AG04449 (cell line): ENCODE measurements at regions not wholly inside any gene's neighbourhood (a gene's known extent, or its start where the extent isn't known, plus 50 kb on each side); places are given as distances from the start of the nearest gene placed in this dataset.

ENCODE experiments used
- CTCF ChIA-PET: fragments of 350-600 bp; formaldehyde crosslinking; extraction: SDS; loops from one replicate; lab custom pipeline; 2021; ENCODE audit warnings: antibody characterized with exemption; lab: Yijun Ruan, JAX
- POLR2A ChIA-PET: fragments of 400-600, 350-600 bp; formaldehyde crosslinking; extraction: SDS; loops from one replicate; lab custom pipeline; 2020; ENCODE audit warnings: antibody characterized with exemption, inconsistent platforms; lab: Yijun Ruan, JAX
- DNase-seq: peaks from one replicate; pipeline ENCODE4 v3.0.0-alpha.2; 2010; ENCODE audit warnings: low read depth, low spot score
- H3K4me3 ChIP-seq: 2 replicates; pipeline ENCODE4 v1.5.1; 2011; ENCODE audit warnings: low read depth, mild to moderate bottlenecking, control low read depth, low read length
- TF ChIP-seq, protein P1 (sequence below): IDR thresholded peaks from one replicate; pipeline ENCODE4 v1.5.1; 2011; ENCODE audit warnings: mild to moderate bottlenecking, moderate library complexity, low read length, control low read depth, inconsistent platforms; ENCODE audit not compliant: insufficient read depth; ENCODE audit errors: missing control alignments

DNA sequence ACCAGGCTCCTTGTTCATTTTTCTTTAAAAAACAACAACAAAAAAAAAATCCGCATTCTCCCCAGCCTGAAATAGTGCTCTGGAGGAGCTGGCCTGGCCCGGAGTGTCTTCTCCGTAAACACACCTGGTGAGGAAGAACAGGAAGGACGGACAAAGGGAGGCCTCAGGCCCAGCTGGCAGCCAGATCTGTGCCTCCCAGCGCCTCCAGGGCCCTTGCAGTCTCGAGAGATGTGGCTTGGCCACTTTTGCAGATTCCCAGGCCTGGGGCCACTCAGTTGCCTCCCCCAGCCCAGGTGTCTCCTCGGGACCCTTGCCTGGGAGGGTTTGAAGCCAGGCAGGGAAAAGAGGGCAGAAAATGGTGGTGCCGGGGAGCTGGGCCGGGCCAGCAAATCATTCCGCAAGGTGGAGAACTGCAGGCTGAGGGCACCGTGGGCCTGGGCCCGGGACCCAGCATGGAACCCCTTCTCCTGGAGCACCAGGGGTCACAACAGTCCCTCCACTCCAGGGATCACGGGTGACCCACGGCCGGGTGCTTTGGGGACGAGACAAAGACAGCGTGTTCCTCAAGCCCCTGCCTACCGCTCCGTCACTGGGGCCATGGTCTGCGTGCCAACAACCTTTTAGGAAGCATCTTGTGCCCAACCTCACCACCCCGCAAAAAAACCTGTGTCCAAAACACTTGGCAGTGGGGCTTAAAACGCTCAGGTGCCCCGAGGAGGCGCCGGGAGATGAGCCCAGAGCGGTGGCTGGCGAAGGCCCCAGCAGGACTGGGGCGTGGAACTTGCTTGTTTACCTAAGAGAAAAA lies 67.1 kb upstream of the WNT7B start:
- peak overlapping the region; percentile 60 for H3K4me3 ChIP-seq
- TF ChIP-seq, protein P1, sequence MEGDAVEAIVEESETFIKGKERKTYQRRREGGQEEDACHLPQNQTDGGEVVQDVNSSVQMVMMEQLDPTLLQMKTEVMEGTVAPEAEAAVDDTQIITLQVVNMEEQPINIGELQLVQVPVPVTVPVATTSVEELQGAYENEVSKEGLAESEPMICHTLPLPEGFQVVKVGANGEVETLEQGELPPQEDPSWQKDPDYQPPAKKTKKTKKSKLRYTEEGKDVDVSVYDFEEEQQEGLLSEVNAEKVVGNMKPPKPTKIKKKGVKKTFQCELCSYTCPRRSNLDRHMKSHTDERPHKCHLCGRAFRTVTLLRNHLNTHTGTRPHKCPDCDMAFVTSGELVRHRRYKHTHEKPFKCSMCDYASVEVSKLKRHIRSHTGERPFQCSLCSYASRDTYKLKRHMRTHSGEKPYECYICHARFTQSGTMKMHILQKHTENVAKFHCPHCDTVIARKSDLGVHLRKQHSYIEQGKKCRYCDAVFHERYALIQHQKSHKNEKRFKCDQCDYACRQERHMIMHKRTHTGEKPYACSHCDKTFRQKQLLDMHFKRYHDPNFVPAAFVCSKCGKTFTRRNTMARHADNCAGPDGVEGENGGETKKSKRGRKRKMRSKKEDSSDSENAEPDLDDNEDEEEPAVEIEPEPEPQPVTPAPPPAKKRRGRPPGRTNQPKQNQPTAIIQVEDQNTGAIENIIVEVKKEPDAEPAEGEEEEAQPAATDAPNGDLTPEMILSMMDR = no peak
- ChIA-PET POLR2A (interaction anchor here (1.1 to 1.2 kb wide), 2 partner anchors 9 to 26 kb away, joined by 3 read pairs; no protein-coding TSS in a partner anchor), CTCF (interaction anchor here (0.9 to 1.9 kb wide), 4 partner anchors 9 to 37 kb away, joined by 3 to 8 read pairs (median 6); no protein-coding TSS in a partner anchor)
- DNase-seq = no peak

DNA sequence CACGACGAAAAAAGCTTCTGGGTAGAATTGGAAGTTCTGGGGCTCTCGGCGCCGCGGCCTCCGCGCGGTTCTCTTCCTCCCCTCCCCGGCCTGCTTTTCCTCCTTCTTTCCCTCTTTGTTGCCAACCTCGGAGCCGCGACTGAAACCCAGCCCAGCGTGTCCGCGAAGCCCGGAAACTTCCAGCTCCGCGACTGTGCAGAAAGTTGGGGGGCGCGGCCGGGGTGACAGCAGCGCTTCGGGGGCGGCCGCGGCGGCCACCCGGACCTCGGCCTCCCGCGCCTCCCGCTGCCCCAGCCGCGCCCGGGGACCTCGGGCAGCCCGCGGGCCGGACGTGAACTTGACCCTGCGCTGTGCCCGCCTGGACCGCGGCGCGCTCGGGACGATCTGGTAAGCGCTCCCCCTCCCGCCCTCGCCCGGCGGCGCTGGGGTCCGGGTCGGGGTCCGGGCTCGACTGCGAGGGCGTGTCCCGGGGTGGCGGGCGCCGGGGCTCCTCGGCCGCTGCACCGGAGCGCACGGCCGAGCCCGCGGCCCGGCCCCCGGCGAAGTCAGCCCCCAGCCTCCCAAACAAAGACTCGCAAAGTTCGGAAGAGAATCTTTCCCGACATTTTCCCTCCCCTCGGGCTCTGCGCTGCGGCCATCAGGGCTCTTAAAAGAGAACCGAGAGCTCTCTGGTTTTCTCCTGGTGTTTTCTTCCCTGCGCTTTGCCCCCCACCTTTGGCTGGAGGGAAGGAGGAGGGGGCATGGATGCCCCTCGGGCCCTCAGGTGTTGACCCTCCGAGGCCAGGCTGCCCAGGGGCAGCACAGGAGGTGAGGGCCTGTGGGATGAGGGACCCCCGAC lies 67.9 kb upstream of the WNT7B start:
- CTCF ChIA-PET = interaction anchor here (1.1 to 1.9 kb wide), 2 partner anchors 38 to 50 kb away, joined by 4 to 8 read pairs; no protein-coding TSS in a partner anchor

DNA sequence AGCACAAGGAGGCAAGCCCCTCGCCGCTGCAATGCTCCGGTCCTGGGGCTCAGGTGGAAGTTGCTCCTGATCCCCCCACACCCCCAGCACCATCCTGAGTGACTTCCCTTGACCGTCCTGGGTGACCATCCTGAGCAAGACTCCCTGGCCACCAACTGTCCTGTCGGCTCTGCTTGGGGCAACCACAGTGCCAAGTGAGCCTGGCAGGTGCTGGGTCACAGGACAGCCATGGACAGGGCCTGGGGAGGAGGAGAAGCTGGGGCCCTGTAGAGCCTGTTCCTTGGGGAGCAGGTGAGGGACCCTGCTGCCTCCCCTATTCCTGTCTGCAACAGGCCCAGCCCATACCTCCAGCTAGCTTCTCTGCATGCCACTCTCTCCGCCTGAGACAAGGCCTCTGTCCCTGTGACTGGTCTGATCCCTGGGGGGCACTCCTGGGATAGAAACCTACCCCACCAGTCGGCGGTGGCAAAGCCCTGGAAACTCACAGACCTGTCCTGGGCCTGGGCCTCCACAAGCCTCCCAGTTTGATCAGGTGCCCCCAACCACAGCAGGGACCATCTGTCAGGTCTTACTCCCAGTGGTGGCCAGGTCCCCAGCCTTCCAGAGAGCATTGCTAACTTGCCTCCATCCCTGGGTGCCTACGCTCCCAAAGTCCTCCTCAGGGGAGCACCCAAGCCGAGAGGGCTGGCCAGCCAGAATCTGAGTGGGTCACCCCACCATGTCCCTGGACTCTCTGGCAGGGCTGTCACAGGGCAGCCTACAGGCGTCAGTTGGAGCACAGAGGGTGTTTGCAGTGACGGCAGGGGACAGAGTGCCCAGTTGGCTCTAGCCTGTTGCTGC lies 68.7 kb upstream of the WNT7B start:
- H3K4me3 ChIP-seq = peak overlapping the region; percentile 60
- POLR2A ChIA-PET = interaction anchor here (0.7 kb wide), 1 partner anchor 25 kb away, joined by 3 read pairs; no protein-coding TSS in a partner anchor
- CTCF ChIA-PET = interaction anchor here (1.1 to 1.2 kb wide), 2 partner anchors 39 to 51 kb away, joined by 4 to 6 read pairs; no protein-coding TSS in a partner anchor
- TF ChIP-seq, protein P1 = no peak
- DNase-seq = no peak

More for the DNA sequence above, 67.9 kb upstream of the WNT7B start:
- peak overlapping the region; percentile 60 for H3K4me3 ChIP-seq
- DNase-seq = no peak
- POLR2A ChIA-PET = interaction anchor here (0.7 kb wide), 1 partner anchor 26 kb away, joined by 3 read pairs; no protein-coding TSS in a partner anchor
- TF ChIP-seq, protein P1 = no peak

DNA sequence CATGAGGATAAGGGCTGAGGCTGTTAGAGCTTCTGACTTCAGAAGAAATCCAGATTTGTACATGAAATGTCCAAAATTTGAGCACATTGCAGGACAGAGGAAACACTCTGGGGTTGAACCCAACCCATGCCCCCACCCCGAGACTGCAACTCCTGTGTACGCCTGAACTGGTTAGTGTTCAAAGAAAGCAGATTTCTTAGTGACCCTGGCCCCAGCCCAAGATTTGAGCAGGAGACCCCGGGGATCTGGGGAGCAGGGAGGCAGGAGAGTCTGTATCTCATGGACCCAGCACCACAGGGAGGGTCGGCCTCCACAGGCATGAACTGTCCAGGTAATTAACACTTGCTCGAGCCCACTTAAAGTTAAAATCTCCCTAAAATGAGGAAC lies 69.3 kb upstream of the WNT7B start:
- ChIA-PET CTCF (interaction anchor here (1.2 kb wide), 1 partner anchor 40 kb away, joined by 6 read pairs; no protein-coding TSS in a partner anchor), POLR2A (interaction anchor here (0.6 to 2.0 kb wide), 2 partner anchors 10 to 399 kb away, joined by 3 to 5 read pairs; no protein-coding TSS in a partner anchor)
- no peak overlapping the region for H3K4me3 ChIP-seq
- no peak for DNase-seq
- TF ChIP-seq, protein P1 = no peak

DNA sequence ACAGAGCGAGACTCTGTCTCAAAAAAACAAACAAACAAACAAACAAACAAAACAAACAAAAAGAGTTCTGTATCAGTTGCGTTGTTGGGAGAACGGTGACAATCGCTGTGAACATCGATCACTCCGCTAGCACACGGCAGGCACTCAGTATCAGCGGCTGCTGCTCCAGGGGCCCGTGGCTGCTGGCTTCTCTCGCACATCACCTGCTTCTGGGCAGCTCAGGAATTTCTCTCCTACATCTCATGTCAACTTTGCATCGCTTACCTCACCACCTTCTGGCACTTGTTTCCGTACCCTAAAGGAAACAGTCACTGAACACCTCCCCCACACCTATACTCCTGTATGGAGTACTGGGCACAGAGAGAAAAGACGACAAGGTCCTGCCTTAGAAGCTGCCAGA lies 70.3 kb upstream of the WNT7B start:
- ChIA-PET POLR2A (interaction anchor here (2.0 kb wide), 1 partner anchor 11 kb away, joined by 5 read pairs; no protein-coding TSS in a partner anchor), CTCF (no interaction called here)
- H3K4me3 ChIP-seq = no peak overlapping the region
- DNase-seq = no peak
- TF ChIP-seq, protein P1 = no peak
